Liver (tissue), 8 donors: ENCODE measurements at regions not wholly inside any gene's neighbourhood (a gene's known extent, or its start where the extent isn't known, plus 50 kb on each side); places are given as distances from the start of the nearest gene placed in this dataset.

Experiments
- DNase-seq: peaks from one replicate; pipeline ENCODE4 v3.0.0-alpha.2; 2017; ENCODE audit warnings: low spot score
- H3K27ac ChIP-seq, 2 donors: one replicate each; pipeline ENCODE4 v1.7.0; 2013; ENCODE audit warnings: inconsistent platforms in 2 of 2, low read length in 2 of 2, control low read depth in 1 of 2, low read depth in 1 of 2, mild to moderate bottlenecking in 1 of 2
- H3K27me3 ChIP-seq, 4 donors: one replicate each; pipeline versions ENCODE4 v1.6.1 to v1.7.0; 2013; ENCODE audit warnings: low read length in 3 of 4, inconsistent platforms in 1 of 4, mild to moderate bottlenecking in 1 of 4, moderate library complexity in 1 of 4; ENCODE audit not compliant: control insufficient read depth in 4 of 4, insufficient read depth in 4 of 4
- H3K36me3 ChIP-seq, 4 donors: one replicate each; pipeline versions ENCODE4 v1.6.1 to v1.7.0; 2013; ENCODE audit warnings: low read length in 3 of 4, mild to moderate bottlenecking in 3 of 4, low read depth in 1 of 4, moderate library complexity in 1 of 4; ENCODE audit not compliant: control insufficient read depth in 4 of 4, insufficient read depth in 3 of 4
- H3K4me1 ChIP-seq, 4 donors: one replicate each; pipeline versions ENCODE4 v1.6.1 to v1.7.0; 2013; ENCODE audit warnings: low read length in 3 of 4, mild to moderate bottlenecking in 3 of 4, moderate library complexity in 1 of 4; ENCODE audit not compliant: control insufficient read depth in 4 of 4, insufficient read depth in 4 of 4
- H3K4me3 ChIP-seq, 3 donors: one replicate each; pipeline versions ENCODE4 v1.6.1 to v1.7.0; 2013; ENCODE audit warnings: low read length in 3 of 3, control low read depth in 1 of 3, low read depth in 1 of 3, mild to moderate bottlenecking in 1 of 3
- H3K9ac ChIP-seq, 2 donors: one replicate each; pipeline ENCODE4 v1.7.0; 2013; ENCODE audit warnings: low read length in 2 of 2, mild to moderate bottlenecking in 2 of 2, moderate library complexity in 2 of 2, control low read depth in 1 of 2, low read depth in 1 of 2
- H3K9me3 ChIP-seq, 4 donors: one replicate each; pipeline versions ENCODE4 v1.6.1 to v1.7.0; 2013; ENCODE audit warnings: low read length in 3 of 4; ENCODE audit not compliant: control insufficient read depth in 4 of 4
- EGR1 ChIP-seq, 2 donors: IDR thresholded peaks; 2 replicates each; pipeline ENCODE4 v1.6.1; 2016 to 2018; ENCODE audit warnings: antibody characterized with exemption in 2 of 2, low read depth in 2 of 2
- FOXA1 ChIP-seq: IDR thresholded peaks from 2 replicates; pipeline ENCODE4 v1.6.1; 2016; ENCODE audit warnings: antibody characterized with exemption
- FOXA2 ChIP-seq: IDR thresholded peaks from 2 replicates; pipeline ENCODE4 v1.6.1; 2016; ENCODE audit warnings: antibody characterized with exemption
- GABPA ChIP-seq, 2 donors: IDR thresholded peaks in 1 of 2; conservative IDR thresholded peaks in 1 of 2; 2 replicates each; pipeline ENCODE4 v1.6.1; 2016; ENCODE audit warnings: antibody characterized with exemption in 2 of 2, mild to moderate bottlenecking in 1 of 2, moderate library complexity in 1 of 2
- HNF4A ChIP-seq, 2 donors: conservative IDR thresholded peaks; 2 replicates each; pipeline ENCODE4 v1.6.1; 2016; ENCODE audit warnings: antibody characterized with exemption in 2 of 2, mild to moderate bottlenecking in 2 of 2
- HNF4G ChIP-seq: IDR thresholded peaks from 2 replicates; pipeline ENCODE4 v1.6.1; 2016; ENCODE audit warnings: antibody characterized with exemption
- JUND ChIP-seq, 2 donors: IDR thresholded peaks; 2 replicates each; pipeline ENCODE4 v1.6.1; 2016; ENCODE audit warnings: antibody characterized with exemption in 2 of 2
- NR2F2 ChIP-seq: IDR thresholded peaks from 2 replicates; pipeline ENCODE4 v1.6.1; 2016; ENCODE audit warnings: antibody characterized with exemption
- RAD21 ChIP-seq, 2 donors: IDR thresholded peaks; 2 replicates each; pipeline ENCODE4 v1.6.1; 2016; ENCODE audit warnings: antibody characterized with exemption in 2 of 2, mild to moderate bottlenecking in 2 of 2
- RXRA ChIP-seq, 2 donors: IDR thresholded peaks; 2 replicates each; pipeline ENCODE4 v1.6.1; 2017 to 2018; ENCODE audit warnings: antibody characterized with exemption in 2 of 2, mild to moderate bottlenecking in 1 of 2
- SP1 ChIP-seq: IDR thresholded peaks from 2 replicates; pipeline ENCODE4 v1.6.1; 2018; ENCODE audit warnings: antibody characterized with exemption, mild to moderate bottlenecking
- TAF1 ChIP-seq: conservative IDR thresholded peaks from 2 replicates; pipeline ENCODE4 v1.6.1; 2016; ENCODE audit warnings: antibody characterized with exemption, mild to moderate bottlenecking
- YY1 ChIP-seq: IDR thresholded peaks from 2 replicates; pipeline ENCODE4 v1.6.1; 2016; ENCODE audit warnings: antibody characterized with exemption, mild to moderate bottlenecking
- WGBS: extraction: QIAGEN DNeasy Blood & Tissue Kit; methylation state at CpG from one replicate; pipeline ENCODE4 v1.1.7; 2013; 5-methylcytosine and 5-hydroxymethylcytosine counted together
- TF ChIP-seq, protein P1 (sequence below): IDR thresholded peaks from 2 replicates; pipeline ENCODE4 v1.6.1; 2016; ENCODE audit warnings: antibody characterized with exemption
- TF ChIP-seq, protein P2 (sequence below): IDR thresholded peaks from 2 replicates; pipeline ENCODE4 v1.6.1; 2016; ENCODE audit warnings: antibody characterized with exemption
- TF ChIP-seq, protein P3 (sequence below): fragments of 150-350 bp; IDR thresholded peaks from 2 replicates; pipeline ENCODE4 v1.5.1; 2017; ENCODE audit warnings: improper control_type of control experiment, low read depth, low read length; ENCODE audit not compliant: missing input control
- TF ChIP-seq, protein P4 (sequence below): IDR thresholded peaks from 2 replicates; pipeline ENCODE4 v1.6.1; 2016; ENCODE audit warnings: antibody characterized with exemption, mild to moderate bottlenecking
- TF ChIP-seq, protein P5 (sequence below): IDR thresholded peaks from 2 replicates; pipeline ENCODE4 v1.6.1; 2016; ENCODE audit warnings: antibody characterized with exemption
- donor health status: healthy.
- donor health status: healthy.
- donor health status: healthy.
- donor health status: healthy.
- donor health status: healthy.

DNA sequence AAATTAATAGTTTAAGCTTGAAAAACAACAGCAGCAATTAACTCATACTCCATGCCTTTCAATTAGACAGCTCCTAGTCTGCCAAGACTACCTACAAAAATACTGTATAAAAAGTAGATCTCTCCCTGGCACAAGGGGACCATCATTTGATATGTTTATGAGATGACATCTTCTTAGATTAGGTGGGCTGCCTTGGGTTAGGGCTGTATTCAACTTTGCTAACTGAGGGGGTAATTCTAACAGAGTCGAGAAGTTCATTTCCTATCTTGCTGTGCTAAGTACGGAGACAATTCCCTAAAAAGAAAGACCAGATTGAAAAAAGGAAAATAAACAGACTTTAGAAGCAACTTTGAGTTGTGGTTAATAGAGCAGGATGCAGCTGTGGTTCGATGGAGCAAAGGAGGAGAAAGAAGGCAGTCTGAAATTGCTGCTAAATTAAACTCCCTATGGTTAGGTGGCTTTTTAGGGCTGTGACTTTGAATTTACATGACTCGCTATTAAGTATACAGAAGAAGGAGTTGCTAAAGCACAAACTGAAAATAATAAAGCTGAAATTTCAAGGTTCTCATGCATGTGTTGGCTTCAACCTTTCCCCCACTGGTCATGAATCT lies 75.4 kb downstream of the CDC7 start:
- Histone ChIP-seq H3K4me1 (peaks cover 0 to 3% (median 1%) of the 10 kb centered on the region in 4 donors), H3K36me3 (no peaks in the 10 kb centered on the region), H3K9me3 (no peaks in the 10 kb centered on the region), H3K27ac (no peak overlapping the region), H3K9ac (no peak overlapping the region), H3K27me3 (no peaks in the 10 kb centered on the region), H3K4me3 (no peak overlapping the region)
- TF ChIP-seq, protein P1, sequence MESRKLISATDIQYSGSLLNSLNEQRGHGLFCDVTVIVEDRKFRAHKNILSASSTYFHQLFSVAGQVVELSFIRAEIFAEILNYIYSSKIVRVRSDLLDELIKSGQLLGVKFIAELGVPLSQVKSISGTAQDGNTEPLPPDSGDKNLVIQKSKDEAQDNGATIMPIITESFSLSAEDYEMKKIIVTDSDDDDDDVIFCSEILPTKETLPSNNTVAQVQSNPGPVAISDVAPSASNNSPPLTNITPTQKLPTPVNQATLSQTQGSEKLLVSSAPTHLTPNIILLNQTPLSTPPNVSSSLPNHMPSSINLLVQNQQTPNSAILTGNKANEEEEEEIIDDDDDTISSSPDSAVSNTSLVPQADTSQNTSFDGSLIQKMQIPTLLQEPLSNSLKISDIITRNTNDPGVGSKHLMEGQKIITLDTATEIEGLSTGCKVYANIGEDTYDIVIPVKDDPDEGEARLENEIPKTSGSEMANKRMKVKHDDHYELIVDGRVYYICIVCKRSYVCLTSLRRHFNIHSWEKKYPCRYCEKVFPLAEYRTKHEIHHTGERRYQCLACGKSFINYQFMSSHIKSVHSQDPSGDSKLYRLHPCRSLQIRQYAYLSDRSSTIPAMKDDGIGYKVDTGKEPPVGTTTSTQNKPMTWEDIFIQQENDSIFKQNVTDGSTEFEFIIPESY = no peak
- TF ChIP-seq, protein P2, sequence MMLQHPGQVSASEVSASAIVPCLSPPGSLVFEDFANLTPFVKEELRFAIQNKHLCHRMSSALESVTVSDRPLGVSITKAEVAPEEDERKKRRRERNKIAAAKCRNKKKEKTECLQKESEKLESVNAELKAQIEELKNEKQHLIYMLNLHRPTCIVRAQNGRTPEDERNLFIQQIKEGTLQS = no peak
- TF ChIP-seq HNF4A (conservative IDR thresholded peaks at IDR 0.05) = no peak
- TF ChIP-seq RXRA (IDR thresholded peaks at IDR 0.05) = no peak
- no peak for TF ChIP-seq FOXA2
- no peak for TF ChIP-seq JUND (IDR thresholded peaks at IDR 0.05)
- TF ChIP-seq RAD21 (IDR thresholded peaks at IDR 0.05) = no peak
- TF ChIP-seq, protein P3, sequence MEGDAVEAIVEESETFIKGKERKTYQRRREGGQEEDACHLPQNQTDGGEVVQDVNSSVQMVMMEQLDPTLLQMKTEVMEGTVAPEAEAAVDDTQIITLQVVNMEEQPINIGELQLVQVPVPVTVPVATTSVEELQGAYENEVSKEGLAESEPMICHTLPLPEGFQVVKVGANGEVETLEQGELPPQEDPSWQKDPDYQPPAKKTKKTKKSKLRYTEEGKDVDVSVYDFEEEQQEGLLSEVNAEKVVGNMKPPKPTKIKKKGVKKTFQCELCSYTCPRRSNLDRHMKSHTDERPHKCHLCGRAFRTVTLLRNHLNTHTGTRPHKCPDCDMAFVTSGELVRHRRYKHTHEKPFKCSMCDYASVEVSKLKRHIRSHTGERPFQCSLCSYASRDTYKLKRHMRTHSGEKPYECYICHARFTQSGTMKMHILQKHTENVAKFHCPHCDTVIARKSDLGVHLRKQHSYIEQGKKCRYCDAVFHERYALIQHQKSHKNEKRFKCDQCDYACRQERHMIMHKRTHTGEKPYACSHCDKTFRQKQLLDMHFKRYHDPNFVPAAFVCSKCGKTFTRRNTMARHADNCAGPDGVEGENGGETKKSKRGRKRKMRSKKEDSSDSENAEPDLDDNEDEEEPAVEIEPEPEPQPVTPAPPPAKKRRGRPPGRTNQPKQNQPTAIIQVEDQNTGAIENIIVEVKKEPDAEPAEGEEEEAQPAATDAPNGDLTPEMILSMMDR = no peak
- TF ChIP-seq SP1 = no peak
- TF ChIP-seq EGR1 (IDR thresholded peaks at IDR 0.05; ENCODE audit: low read depth in 2 of 2) = no peak
- TF ChIP-seq GABPA (IDR thresholded peaks at IDR 0.05 in 1 of 2, conservative IDR thresholded peaks at IDR 0.05 in 1 of 2) = no peak
- TF ChIP-seq NR2F2 = no peak
- TF ChIP-seq HNF4G = no peak
- no peak for TF ChIP-seq TAF1
- TF ChIP-seq YY1 = no peak
- TF ChIP-seq, protein P4, sequence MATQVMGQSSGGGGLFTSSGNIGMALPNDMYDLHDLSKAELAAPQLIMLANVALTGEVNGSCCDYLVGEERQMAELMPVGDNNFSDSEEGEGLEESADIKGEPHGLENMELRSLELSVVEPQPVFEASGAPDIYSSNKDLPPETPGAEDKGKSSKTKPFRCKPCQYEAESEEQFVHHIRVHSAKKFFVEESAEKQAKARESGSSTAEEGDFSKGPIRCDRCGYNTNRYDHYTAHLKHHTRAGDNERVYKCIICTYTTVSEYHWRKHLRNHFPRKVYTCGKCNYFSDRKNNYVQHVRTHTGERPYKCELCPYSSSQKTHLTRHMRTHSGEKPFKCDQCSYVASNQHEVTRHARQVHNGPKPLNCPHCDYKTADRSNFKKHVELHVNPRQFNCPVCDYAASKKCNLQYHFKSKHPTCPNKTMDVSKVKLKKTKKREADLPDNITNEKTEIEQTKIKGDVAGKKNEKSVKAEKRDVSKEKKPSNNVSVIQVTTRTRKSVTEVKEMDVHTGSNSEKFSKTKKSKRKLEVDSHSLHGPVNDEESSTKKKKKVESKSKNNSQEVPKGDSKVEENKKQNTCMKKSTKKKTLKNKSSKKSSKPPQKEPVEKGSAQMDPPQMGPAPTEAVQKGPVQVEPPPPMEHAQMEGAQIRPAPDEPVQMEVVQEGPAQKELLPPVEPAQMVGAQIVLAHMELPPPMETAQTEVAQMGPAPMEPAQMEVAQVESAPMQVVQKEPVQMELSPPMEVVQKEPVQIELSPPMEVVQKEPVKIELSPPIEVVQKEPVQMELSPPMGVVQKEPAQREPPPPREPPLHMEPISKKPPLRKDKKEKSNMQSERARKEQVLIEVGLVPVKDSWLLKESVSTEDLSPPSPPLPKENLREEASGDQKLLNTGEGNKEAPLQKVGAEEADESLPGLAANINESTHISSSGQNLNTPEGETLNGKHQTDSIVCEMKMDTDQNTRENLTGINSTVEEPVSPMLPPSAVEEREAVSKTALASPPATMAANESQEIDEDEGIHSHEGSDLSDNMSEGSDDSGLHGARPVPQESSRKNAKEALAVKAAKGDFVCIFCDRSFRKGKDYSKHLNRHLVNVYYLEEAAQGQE = no peak
- TF ChIP-seq, protein P5, sequence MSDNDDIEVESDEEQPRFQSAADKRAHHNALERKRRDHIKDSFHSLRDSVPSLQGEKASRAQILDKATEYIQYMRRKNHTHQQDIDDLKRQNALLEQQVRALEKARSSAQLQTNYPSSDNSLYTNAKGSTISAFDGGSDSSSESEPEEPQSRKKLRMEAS = no peak
- no peak for TF ChIP-seq FOXA1
- WGBS = 76% methylated on average over 4 of the region's 4 CpGs
- DNase-seq = no peak
